ENCODE measurements at regions not wholly inside any gene's neighbourhood (a gene's known extent, or its start where the extent isn't known, plus 50 kb on each side); places are given as distances from the start of the nearest gene placed in this dataset.

DNA sequence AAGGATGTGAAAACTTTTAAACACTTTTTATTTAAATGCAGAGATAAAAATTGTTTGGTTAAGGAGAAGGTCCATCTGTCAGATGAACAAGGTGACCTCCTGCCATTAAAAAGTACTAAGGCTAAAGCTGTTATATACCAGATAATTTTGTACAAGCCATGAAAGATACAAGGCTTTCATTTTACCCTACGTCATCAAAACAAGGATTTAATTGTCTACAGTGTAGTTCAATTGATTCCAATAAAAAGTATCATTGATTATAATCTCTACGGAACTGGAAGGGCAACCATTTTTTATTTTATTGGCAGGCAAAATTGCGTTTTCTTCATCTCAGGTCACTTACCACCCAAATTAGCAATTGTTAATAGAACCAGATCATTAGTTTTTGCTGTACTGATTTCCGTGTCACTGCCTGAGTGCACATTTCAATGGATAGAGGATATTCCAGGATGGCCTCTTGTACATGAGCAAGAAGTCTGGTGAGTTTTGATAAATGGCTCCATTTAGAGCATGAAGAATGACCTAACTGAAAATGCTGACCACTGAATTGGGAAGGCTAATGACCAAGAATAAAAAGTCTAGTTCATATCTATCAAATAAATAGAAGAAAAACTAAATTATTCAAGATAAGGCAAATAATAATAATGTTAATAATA, 564.9 kb downstream of the JRKL start:
- Mint-ChIP-seq H3K36me3 (ENCODE audit: low read depth) (no peaks in the 10 kb centered on the region), H3K27ac (no peak overlapping the region)

DNA sequence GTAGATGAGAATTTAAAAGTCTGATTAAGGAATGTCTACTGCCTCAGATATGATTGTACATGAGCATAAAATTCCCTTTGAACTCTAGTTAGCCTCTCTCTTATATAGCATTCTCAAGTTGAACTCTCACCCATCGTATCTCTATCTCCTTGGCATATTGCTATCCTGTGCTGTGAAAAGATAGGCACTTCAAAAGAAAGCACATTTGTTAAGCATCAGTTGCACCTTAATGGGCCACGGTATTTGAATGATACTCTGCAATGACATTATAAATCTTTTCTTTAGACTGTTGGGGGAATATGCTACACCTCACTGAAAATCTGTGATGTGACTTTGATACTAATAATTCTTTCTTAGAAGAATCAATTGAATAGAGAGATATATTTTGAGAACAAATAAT, 570.7 kb downstream of the JRKL start:
- no peak overlapping the region for H3K4me3 Mint-ChIP-seq
- H3K27ac Mint-ChIP-seq: no peak overlapping the region
- DNase-seq: no peak
- H3K36me3 Mint-ChIP-seq (ENCODE audit: low read depth): no peaks in the 10 kb centered on the region
- peaks cover 7% of the 10 kb centered on the region for H3K9me3 Mint-ChIP-seq
- H3K27me3 Mint-ChIP-seq (ENCODE audit: insufficient read depth): no peaks in the 10 kb centered on the region
- TF ChIP-seq, protein P1, sequence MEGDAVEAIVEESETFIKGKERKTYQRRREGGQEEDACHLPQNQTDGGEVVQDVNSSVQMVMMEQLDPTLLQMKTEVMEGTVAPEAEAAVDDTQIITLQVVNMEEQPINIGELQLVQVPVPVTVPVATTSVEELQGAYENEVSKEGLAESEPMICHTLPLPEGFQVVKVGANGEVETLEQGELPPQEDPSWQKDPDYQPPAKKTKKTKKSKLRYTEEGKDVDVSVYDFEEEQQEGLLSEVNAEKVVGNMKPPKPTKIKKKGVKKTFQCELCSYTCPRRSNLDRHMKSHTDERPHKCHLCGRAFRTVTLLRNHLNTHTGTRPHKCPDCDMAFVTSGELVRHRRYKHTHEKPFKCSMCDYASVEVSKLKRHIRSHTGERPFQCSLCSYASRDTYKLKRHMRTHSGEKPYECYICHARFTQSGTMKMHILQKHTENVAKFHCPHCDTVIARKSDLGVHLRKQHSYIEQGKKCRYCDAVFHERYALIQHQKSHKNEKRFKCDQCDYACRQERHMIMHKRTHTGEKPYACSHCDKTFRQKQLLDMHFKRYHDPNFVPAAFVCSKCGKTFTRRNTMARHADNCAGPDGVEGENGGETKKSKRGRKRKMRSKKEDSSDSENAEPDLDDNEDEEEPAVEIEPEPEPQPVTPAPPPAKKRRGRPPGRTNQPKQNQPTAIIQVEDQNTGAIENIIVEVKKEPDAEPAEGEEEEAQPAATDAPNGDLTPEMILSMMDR (IDR thresholded peaks at IDR 0.05): no peak
- H3K4me1 Mint-ChIP-seq (ENCODE audit: low read depth): no peaks in the 10 kb centered on the region

More for the DNA sequence above, 564.9 kb downstream of the JRKL start:
- Mint-ChIP-seq H3K4me1 (ENCODE audit: low read depth) (no peaks in the 10 kb centered on the region), H3K4me3 (no peak overlapping the region), H3K27me3 (ENCODE audit: insufficient read depth) (no peaks in the 10 kb centered on the region), H3K9me3 (peaks cover 6% of the 10 kb centered on the region)
- no peak for DNase-seq
- TF ChIP-seq, protein P1 (IDR thresholded peaks at IDR 0.05): no peak

DNA sequence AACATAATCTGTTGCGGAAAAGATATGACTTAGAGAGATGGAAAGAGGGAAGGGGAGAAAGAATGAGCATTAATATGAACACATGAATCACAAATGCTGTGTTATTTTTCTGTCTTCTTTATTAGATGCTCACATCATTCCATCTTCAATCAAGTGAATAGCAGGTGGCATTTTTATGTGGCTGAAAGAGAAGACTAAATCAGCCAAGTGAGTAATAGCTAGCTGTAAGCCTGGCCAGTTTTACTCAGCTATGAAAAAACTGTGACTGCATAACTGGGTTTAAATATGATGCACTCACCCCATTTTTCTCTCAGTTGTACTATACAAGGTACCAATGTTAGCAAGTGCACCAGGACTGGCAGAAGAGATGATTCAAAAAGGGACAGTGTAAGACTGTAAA, 571.1 kb downstream of the JRKL start:
- no peak for DNase-seq
- Mint-ChIP-seq H3K27ac (no peak overlapping the region), H3K27me3 (ENCODE audit: insufficient read depth) (no peaks in the 10 kb centered on the region), H3K36me3 (ENCODE audit: low read depth) (no peaks in the 10 kb centered on the region), H3K4me3 (no peak overlapping the region), H3K9me3 (peaks cover 7% of the 10 kb centered on the region), H3K4me1 (ENCODE audit: low read depth) (no peaks in the 10 kb centered on the region)
- TF ChIP-seq, protein P1 (IDR thresholded peaks at IDR 0.05): no peak

DNA sequence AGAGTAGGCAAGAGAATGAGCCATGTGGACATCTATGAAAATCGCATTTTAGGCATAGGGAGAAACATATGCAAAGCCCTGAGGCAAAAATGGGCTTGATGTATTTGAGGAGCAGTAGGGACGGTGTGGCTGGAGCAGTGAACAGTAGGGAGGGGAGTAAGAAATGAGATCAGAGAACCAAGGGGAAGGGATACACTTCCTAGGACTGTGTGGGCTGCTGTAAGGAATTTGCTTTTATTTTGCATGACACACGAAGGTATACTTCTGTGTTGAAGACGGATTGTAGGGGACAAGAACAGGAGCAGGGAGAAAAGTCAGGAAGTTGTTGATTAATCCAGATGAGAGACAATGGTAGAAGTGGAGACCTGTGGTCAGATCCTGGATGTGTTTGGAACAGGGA, 572.1 kb downstream of the JRKL start:
- TF ChIP-seq, protein P1 (IDR thresholded peaks at IDR 0.05): no peak
- DNase-seq: no peak
- no peak overlapping the region for H3K27ac Mint-ChIP-seq
- no peak overlapping the region for H3K4me3 Mint-ChIP-seq
- H3K9me3 Mint-ChIP-seq: peaks cover 7% of the 10 kb centered on the region
- H3K4me1 Mint-ChIP-seq (ENCODE audit: low read depth): no peaks in the 10 kb centered on the region
- no peaks in the 10 kb centered on the region for H3K36me3 Mint-ChIP-seq (ENCODE audit: low read depth)
- H3K27me3 Mint-ChIP-seq (ENCODE audit: insufficient read depth): no peaks in the 10 kb centered on the region

DNA sequence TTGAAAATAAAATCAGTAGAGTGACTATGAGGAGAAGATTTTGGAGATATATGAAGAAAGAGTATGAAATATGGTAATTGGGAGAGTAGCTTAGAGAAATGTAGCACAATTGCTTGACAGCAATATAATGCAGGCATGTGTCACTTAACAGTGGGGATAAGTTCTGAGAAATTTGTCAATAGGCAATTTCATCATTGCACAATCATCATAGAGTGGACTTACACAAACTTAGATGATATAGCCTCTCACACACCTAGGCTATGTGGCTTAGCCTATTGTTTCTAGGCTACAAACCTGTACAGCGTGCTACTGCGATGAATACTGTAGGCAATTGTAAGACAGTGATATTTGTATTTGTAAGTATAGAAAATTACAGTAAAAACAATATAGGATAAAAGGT, 573.6 kb downstream of the JRKL start:
- Mint-ChIP-seq H3K9me3 (peaks cover 7% of the 10 kb centered on the region), H3K4me1 (ENCODE audit: low read depth) (no peaks in the 10 kb centered on the region), H3K27me3 (ENCODE audit: insufficient read depth) (no peaks in the 10 kb centered on the region), H3K27ac (no peak overlapping the region), H3K36me3 (ENCODE audit: low read depth) (no peaks in the 10 kb centered on the region), H3K4me3 (no peak overlapping the region)
- TF ChIP-seq, protein P1 (IDR thresholded peaks at IDR 0.05): no peak
- no peak for DNase-seq

DNA sequence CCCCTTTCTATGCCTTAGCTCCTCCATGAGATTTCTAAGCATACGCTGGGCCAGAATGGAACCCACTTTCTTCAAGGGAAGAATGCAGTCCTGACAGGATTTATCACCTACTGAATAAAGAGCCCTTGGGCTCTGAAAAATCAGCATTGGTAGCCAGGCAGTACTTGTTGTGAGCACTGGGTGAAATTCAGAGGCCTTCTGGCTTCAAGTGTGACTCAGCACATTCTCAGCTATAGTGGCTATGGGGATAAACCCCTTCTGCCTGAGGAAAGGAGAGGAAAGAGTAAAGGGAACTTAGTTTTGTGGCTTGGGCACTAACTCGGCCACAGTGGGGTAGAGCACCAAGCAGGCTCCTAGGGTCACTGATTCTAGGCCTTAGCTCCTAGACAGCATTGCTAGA, 574.8 kb downstream of the JRKL start:
- peaks cover 8% of the 10 kb centered on the region for H3K9me3 Mint-ChIP-seq
- DNase-seq: no peak
- no peak overlapping the region for H3K27ac Mint-ChIP-seq
- no peaks in the 10 kb centered on the region for H3K36me3 Mint-ChIP-seq (ENCODE audit: low read depth)
- H3K4me1 Mint-ChIP-seq (ENCODE audit: low read depth): no peaks in the 10 kb centered on the region
- TF ChIP-seq, protein P1 (IDR thresholded peaks at IDR 0.05): no peak
- H3K27me3 Mint-ChIP-seq (ENCODE audit: insufficient read depth): no peaks in the 10 kb centered on the region
- H3K4me3 Mint-ChIP-seq: no peak overlapping the region
